Astrocyte of the spinal cord (primary cell): ENCODE measurements at regions not wholly inside any gene's neighbourhood (a gene's known extent, or its start where the extent isn't known, plus 50 kb on each side); places are given as distances from the start of the nearest gene placed in this dataset.

ENCODE experiments used
- DNase-seq: peaks from one replicate; pipeline ENCODE4 v3.0.0; 2011; ENCODE audit warnings: low read depth, low spot score
- H3K4me3 ChIP-seq: 2 replicates; pipeline ENCODE4 v1.5.1; 2011; ENCODE audit warnings: low read depth, mild to moderate bottlenecking, low read length, moderate library complexity
- CTCF ChIP-seq: IDR thresholded peaks from 2 replicates; pipeline ENCODE4 v1.5.1; 2012; ENCODE audit warnings: low read depth, mild to moderate bottlenecking, low read length, inconsistent platforms
- in situ Hi-C: cut with HindIII; loops from 2 replicates; pipeline ENCODE4 v1.10.0; 2017; ENCODE audit warnings: low sequenced_read_pairs

DNA sequence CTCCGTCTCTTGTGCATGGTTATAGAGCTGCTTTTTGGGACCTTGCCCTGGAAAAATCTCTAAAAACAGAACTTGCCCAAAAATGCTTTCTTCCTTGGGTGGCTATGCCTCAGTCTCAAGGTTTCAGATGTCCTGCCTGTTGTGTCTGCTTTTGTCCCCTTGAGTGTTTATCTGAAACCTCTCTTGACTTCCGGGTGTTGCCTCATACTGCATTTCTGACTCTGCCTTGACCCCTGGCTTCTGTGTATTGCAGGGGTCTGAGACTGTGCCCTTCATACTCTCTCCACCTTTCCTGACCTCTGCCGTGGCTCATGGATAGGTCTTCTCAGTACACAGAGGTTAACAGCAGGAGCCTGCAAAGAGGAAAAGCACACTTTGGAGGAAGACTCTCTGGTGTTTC lies 124.8 kb upstream of the NTF3 start:
- in situ Hi-C loops = no loop called here
- H3K4me3 ChIP-seq = no peak overlapping the region
- no peak for DNase-seq
- TF ChIP-seq CTCF = no peak

DNA sequence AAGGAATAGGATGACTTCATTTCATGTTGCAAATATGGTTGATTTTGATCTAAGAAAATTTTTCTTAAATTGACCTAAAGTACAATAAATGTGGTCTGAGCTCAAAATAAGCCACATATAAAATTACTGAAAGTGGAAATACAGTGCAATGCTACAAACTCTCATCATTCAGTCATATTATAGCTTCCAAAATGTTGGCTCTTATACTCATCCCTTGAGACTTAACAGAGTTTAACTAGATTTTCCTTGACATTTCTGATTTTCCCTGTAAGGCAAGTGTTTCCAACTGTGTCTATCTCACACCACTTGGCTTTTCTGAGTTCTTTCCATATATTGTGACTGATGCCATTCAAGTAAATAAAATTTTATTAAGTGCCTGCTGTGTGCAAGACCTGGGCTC lies 123.7 kb upstream of the NTF3 start:
- DNase-seq = no peak
- in situ Hi-C loops = no loop called here
- H3K4me3 ChIP-seq = no peak overlapping the region
- no peak for TF ChIP-seq CTCF

DNA sequence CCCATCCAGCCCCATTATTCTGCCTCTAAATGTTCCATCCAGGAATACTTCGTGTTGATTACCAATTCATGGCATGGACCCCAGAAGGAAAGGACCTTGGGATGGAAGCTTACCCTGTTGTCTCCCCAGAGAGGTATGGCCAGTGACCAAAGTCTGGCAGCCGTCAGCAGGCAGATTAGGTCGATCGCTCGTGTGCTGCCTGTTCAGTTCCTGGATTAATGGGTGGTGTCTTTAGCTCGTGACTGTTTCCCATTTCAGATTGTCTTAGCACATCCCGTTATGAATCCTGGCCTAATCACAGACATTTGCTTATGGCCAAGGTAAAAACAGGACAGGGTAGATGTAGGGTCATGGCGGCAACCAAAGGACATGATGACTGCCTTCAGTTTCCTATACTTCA lies 122.9 kb upstream of the NTF3 start:
- no peak for TF ChIP-seq CTCF
- H3K4me3 ChIP-seq = no peak overlapping the region
- DNase-seq = no peak
- in situ Hi-C loops = no loop called here

DNA sequence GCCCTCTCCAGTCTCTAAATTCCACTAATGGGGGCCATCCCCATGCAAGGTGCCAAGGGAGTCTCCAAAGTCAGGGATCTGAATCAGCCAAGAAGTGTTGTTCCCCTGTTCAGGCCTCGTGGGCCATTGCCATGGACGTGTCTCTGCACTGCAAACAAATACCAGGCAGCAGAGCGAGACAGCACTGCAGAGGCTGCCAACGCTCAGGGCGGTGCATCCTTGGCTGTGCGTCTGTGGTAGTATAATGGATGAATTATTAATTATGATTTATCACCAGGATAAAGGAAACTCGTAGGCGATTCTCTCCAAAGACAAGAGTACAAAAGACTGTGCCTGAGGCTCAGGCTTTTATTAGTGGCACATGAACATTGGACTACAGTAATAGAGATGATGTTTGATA lies 122.3 kb upstream of the NTF3 start:
- TF ChIP-seq CTCF = no peak
- in situ Hi-C loops = no loop called here

DNA sequence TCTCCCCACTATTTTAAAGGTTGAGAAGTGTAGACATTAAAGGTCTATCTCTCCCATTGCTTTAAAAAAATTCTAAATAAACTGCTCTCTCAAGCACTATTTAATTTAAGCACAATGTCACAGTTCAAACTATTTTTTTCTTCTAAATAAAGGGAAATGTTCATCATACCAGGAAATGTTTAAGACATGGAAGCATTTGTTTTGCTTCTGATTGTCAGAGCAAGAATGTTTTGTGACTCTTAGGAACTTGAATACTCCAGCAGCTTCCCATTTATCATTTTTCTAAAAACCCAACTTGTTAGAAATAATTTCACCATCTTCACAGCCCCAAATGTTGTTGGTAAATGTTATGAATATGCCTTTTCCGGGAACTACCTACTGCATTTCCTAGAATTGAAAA lies 121.8 kb upstream of the NTF3 start:
- no peak overlapping the region for H3K4me3 ChIP-seq
- in situ Hi-C loops = no loop called here
- TF ChIP-seq CTCF = no peak
- DNase-seq = no peak

More for the DNA sequence above, 122.3 kb upstream of the NTF3 start:
- no peak overlapping the region for H3K4me3 ChIP-seq
- no peak for DNase-seq

GRCh38 chr12:5317556-5317955 lies 114.4 kb upstream of the NTF3 start:
- DNase-seq = no peak
- in situ Hi-C loops = no loop called here

More at GRCh38 chr12:5317556-5317955, 114.4 kb upstream of the NTF3 start:
- TF ChIP-seq CTCF = no peak
- H3K4me3 ChIP-seq = no peak overlapping the region
